ELF-1 (cell line): ENCODE measurements at regions not wholly inside any gene's neighbourhood (a gene's known extent, or its start where the extent isn't known, plus 50 kb on each side); places are given as distances from the start of the nearest gene placed in this dataset.
A peak's percentile ranks its signal among the peaks of the same experiment; 100 is the strongest.
"Not testable (repeated sequence)": the region's sequence is repeated elsewhere in the genome, so short reads cannot be mapped to it uniquely, and the experiment has no call there.

Experiments
- DNase-seq: peaks from one replicate; pipeline ENCODE4 v3.0.0-alpha.2; 2016; ENCODE audit warnings: low read depth, low spot score

DNA sequence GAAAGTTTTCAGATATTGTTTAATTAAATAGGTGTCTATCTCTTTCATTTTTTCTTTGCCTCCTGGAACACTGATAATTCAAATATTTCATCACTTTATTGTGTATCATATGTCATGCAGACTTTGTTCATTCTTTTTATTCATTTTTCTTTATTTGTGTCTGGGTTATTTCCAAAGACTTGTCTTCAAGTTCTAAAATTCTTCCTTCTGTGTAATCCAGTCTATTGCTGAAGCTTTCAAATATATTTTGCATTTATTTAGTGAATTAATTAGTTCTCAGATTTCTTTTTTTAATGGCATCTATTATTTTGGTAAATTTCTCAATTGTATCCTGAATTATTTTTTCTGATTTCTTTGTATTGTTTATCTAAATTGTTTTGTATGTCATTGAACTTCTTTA is 70.1 kb downstream of the ZNF330 start:
- DNase-seq: no peak

DNA sequence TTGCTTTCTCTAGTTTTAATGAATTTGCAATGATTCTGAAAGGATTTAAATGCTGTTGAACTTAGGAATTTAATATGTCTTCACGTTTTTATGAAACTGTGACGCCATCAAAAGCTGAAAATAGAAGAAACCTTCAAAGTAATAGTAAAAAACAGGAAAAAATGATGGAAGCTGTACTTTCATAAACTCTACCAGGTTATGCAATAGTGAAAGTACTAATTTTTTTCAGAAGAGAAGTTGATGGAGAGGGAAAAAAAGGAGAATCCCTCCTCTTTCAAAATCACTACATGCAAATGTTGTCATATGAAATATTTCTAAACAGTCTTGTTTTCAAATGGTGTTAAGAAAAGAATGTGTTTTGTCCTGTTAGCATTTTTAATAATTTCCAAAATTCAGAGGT is 73.6 kb downstream of the ZNF330 start:
- DNase-seq: no peak

DNA sequence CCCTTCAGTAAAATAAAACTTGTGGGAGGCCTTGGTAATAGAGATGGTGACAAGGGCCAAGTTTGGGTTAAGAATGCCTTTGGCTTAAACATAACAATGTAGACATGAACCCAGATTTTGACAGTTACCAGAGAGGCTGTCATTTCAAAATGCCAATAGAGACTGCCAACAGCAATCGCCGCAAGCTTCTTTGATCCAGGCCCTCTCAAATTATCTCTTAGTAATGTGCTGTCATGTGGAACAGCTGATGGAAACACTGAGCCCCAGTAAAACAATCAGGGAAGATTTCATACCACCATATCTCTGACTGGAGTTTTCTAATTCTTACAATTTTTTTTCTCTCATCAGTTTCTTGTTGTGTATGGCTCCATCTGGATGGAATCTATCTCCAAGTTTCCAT is 80.5 kb downstream of the ZNF330 start:
- no peak for DNase-seq

DNA sequence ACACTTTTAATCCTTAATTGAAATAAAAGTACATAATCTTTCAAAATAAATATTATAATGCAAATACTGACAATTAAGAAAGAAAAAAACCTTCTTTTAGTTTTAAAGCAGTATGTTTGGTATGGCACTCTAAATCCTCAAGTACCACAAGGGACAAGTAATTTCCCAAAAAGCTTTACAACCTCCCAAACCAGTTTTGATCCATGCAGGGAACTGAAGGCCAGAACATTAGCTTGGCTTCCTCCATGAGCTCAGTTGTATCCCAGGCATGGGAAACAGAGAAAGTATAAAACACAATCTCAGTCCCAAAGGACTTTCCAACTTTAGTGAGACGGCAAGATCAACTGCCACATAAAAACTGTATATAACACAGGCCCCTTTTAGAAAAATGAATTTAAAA is 82.2 kb downstream of the ZNF330 start:
- DNase-seq: no peak

DNA sequence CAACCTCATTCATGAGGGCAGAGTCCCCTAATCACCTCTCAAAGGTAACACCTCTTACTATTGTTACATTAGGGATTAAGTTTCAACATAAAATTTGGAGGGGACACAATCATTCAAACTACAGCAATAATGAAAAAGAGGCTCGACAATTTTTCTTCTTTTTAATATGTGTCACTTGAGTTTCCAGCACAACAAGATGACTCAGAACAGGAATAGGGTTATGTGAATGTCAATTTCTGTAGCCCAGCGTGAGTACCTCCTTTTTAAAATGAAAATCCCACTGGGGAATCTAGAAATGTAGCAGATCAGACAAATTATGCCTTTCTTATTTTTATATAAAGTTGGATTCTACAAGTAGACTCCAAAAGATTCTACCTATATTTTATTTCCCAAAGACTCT is 83.7 kb downstream of the ZNF330 start:
- DNase-seq: no peak

DNA sequence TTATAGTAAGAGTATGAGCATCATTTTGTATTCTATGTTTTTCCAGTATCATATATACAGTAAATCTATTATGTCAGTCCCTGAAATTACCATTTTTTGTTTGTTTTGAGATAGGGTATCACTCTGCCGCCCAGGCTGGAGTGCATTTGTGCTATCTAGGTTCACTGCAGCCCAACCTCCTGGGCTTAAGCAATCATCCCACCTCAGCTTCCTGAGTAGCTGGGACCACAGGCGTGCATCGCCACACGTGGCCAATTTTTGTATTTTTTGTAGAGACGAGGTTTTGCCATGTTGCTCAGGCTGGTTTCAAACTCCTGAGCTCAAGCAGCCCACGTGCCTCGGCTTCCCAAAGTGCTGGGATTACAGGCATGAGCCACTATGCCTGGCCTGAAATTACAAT is 85.6 kb downstream of the ZNF330 start:
- DNase-seq: no peak

DNA sequence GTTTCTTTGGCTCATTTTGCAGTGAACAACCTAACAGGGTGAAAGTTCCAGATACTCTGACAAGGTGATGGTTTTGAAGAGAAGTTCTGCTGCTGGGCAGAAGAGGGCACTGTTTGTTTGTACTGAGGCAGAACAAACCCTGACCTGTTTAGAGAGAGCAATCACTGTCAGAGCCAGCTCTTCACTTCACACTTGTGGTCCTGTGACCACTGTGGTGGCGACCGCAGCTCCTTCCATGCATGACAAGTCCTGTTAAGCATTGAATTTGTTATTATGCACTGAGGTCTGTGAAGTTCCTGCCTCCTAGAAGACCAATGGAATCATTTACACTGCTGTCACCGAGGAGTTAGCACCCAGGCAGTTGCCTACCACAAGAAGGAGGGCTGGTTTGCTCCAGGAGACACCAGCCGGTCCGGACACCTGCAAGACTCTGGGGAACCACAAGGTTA is 86.6 kb downstream of the ZNF330 start:
- DNase-seq: peak; percentile 67

DNA sequence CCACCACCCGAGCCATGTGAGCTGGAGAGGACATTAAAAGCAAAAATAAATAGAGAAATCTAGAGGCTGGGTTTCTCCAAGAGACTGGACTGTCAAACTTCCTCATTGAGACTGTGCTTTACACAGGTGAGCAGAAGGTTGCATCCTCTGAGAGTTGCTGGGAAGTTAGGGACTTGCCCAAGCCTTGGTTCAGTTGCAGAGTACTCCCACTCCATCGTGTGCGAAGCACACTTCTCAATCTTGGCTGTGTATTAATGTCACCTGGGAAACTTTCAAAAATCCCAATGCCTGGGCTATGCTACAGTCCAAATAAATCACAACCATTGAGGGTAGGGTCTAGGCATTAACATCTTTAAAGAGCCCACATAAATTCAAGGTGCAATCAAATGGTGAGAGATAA is 89.2 kb downstream of the ZNF330 start:
- DNase-seq: no peak

DNA sequence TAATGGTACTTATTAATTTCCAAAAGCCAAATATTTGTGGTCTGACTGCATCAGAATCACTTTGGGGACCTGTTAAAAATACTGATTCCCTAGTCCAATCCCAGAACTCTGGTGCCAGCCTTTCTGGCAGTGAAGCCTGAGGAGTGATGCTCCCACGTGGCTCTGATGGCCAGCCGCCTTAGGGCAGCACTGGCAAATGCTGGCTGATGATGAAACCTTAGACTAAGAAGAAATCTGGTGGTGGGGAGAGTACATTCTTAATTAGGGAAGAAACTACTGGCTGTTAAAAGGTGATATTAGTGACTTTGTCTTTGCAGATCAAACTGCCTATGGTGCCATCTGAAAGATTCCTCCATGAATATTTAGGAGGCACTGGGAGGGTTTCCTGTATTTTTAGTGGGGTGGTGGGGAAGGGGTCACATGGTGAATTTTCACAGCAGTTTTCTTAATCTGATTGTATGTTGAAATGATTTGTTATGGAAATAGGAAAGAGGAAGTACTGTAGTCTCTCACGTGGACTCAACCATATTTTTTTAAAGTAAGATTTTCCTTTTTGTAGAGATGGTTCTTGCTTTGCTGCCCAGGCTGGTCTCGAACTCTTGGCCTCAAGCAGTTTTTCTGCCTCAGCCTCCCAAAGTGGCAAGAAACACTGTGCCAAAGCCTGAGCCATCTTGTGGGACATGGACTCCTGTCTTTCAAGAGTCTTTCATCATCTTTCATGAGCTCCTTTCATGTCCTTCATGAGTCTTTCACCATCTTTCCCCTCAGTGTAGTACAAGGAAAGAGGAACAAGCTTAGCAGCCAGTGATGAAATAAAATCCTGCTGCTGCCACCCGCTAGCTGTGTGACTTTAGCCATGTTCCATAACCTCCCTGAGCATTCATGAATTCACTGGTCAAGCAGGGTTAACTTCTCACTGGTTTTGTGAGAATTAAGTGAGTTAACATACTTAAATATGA is 90.8 kb downstream of the ZNF330 start:
- DNase-seq: no peak

DNA sequence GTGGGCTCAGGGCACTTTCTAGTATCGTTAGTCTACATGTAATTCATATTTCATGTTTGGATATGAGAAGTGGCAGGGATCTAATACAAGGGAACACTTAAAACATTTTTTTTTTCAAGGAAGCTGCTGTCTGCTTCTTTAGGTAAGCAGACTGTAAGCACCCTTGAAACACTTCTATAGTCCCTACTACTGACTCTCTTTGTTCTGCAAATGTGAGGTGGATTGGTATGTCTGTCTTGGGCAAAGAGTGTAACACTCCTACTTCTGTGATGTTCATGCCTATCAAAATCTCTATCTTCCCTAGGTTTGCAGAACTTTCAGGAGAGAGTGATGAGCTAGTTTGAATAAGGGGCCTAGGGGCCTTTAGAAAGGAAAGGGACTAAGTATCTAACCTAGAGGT is 93.9 kb downstream of the ZNF330 start:
- DNase-seq: no peak

DNA sequence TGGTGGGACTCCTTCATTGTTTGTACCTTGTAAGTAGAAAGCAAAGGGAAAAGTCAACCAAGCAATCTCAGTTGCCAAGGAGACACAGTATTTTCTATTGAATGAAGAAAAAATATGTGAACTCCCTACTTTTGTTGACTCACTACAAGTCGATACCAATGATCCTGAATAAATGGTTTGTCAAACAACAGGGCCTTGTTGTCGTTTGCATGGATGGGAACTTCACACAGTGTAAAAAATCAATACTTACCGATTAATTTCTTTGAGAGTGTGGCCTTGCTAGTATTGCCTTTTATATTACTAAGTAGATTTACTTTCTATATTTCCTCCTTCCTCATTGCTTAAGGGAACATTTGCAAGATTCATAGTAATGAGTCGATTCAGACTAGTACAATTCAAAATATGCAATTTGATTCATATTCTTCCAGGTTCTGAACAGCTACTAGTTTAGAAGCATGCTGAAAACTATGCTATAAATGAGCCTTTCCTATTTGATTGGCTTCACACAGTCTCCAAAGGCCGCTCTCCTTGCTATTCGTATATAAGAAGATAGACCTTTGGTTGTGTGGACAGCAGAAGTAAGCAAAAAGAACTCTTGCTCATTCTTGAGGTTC is 108.0 kb downstream of the ZNF330 start:
- DNase-seq: no peak

DNA sequence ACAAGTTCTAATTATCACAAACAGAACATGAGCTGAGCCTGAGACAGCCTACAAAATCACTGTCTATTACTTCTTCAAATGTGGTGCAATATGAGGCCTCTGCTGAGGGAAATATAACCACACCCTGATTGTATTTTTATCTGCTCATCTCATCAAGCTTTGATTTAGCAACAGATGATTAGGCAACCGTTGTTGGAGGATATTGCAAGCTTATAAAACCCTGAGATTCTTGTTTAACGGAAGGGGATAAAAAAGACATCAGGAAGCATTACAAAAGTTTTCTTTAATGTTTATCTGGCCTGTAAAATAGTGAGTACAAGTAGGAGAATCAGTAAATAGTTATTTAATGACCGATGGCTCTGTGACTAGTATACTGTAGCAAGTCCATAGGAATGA is 108.5 kb downstream of the ZNF330 start:
- no peak for DNase-seq

DNA sequence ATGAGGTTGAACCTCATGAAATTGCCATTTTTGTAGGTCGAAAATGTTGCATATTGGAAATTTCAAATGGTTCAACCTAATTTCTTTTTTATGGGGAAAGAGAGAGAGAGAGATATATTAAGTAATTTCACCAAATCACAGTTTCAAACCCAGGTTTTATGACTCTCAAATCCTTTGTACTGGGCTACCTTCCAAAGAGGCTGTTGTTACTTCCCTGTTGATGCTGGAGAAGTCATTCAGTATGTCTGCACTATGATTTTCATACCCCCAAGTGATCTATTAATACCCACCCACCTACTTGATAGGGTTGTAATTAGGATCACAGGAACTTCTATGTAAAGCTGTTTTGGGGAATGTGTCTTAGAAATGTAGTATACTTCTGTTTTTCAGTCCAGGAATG is 109.9 kb downstream of the ZNF330 start:
- no peak for DNase-seq

DNA sequence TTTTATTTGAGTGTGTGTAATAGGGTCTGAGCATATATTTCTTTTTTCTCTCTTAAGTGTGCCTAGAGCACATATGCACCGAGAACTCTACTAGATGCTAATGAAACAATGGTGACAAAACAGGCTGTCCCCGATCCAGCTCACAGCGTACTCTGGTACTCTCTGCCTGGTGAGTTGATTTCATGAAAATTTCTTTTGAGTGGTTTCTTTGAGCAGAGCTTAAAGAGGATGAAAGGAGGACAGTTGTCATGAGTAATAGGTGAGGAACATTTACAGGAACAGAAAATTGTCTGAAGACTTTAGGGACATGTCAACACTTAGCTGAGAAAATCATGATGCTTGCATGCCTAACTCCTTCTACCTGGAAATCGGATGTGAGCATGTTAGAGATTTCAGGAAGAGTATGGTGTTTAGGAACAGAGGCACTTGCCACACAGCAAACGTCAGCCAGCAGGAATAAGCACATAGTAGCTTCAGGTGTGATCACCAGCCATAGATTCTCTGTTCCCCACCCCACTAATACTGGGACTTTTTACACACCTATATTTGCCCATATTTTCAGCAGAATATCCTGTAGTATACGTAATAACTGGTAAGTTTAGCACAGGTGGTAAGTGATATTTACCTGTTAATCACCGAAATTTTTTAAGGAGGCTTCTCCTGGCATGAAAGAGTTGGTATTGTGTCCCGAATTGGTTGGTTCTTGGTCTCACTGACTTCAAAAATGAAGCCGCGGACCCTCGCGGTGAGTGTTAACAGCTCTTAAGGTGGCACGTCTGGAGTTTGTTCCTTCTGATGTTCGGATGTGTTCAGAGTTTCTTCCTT is 111.1 kb downstream of the ZNF330 start:
- DNase-seq: no peak

DNA sequence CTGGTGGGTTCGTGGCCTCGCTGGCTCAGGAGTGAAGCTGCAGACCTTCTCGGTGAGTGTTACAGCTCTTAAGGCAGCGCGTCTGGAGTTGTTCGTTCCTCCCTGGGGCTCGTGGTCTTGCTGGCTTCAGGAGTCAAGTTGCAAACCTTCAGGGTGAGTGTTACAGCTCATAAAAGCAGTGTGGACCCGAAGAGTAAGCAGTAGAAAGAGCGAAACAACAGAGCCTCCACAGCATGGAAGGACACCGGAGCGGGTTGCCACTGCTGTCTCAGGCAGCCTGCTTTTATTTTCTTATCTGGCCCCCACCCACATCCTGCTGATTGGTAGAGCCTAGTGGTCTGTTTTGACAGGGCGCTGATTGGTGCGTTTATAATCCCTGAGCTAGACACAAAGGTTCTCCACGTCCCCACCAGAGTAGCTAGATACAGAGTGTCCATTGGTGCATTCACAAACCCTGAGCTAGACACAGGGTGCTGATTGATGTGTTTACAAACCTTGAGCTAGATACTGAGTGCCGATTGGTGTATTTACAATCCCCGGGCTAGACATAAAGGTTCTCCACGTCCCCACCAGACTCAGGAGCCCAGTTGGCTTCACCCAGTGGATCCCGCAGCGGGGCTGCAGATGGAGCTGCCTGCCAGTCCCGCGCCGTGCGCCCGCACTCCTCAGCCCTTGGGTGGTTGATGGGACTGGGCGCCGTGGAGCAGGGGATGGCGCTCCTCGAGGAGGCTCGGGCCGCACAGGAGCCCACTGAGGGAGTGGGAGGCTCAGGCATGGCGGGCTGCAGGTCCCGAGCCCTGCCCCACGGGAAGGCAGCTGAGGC is 111.9 kb downstream of the ZNF330 start:
- DNase-seq: peak; percentile 24

DNA sequence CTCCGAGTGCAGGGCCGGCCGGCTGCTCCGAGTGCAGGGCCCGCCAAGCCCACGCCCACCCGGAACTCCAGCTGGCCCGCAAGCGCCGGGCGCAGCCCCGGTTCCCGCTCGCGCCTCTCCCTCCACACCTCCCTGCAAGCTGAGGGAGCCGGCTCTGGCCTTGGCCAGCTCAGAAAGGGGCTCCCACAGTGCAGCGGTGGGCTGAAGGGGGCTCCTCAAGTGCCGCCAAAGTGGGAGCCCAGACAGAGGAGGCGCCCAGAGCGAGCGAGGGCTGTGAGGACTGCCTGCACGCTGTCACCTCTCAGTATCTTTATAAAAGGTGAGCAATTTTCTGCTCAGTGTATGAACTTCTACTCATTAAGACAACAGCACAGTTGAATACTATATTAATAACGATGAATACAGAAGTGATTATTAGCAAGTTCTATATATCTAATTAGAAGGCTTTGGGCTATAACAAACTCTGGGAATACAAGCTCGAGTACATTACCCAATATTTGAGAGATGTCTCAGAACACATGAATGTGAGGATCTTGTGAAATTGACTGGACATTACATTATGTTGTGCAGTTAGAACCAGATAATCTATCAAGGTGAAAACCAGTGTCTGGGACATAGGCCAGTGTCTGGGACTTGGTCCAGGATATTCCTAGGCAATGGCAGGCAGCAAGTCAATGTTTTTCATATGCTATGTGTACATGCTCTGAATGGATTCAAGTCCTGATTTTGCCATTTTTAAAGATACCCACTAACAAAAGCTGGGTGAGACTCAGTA is 112.9 kb downstream of the ZNF330 start:
- DNase-seq: not testable (repeated sequence)

DNA sequence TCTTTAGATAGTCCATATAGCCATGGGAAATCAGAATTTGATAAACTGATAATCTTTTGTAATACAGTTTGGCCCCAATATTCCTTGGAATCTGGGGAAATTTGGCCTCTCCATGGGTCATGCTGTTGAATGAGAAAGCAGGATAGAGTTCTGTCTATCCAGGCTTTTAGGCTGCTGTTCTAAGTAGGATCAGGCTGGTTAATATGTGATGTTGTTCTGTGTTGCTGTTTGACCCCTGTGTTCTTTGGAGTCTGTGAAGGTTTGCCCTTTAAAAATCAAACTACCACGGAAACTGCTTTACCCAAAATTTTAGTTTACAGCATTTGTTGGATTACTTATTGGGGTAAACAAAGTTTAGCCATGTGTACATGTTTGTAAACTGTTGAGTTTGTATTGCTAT is 114.5 kb downstream of the ZNF330 start:
- no peak for DNase-seq

DNA sequence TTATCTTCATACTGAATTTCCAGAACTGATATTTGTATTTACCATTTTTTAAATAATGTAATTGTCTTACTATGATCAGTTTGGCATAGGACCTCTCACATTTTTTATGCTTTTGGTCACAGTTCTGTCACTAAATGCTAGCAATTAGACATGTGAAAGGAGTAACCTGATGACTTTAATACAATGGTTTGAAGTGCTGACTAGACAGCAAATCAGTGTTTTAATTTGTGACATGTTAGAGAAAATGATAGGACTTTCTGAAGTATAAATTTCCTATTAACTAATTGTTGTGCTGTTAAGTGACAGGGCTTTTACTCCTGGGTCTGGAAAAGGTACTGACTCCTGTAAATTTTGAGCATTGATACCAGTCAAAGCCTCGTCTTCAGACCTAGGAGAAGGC is 117.5 kb downstream of the ZNF330 start:
- DNase-seq: no peak

DNA sequence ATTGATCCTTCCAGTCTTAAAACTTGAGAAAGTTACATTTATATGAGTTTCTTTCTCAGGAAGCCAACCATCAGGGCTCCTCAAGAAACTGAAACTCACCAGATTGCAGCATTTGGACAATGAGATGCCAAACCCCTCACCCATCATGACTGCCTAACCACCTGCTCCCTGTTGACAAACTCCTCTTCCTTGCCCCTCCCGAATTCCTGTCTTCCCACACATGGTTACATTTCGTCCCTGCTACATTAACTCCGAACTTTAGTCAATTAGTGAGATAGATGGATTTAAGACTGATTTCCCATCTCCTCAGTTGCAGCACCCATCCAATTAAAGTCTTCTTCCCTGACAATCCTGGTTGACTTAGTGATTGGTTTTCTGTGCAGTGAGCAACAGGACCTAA is 118.7 kb downstream of the ZNF330 start:
- DNase-seq: no peak

DNA sequence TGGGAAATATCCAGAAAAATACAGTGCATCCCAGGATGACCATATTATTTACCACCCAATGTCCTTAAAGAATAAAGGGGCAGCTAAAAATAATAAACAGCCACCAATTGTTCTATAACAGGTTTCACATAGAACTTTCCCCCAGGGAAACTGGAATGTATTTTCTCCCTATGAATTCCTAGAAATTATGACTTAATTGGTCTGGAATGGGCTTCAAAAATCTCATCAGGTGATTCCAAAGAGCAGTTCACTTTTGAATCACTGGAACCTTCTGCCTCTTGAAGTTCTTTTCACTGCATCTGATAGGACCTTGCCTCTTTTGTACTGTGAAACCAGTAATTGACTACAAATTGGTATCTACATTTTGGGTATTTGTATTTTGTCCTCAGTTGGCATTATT is 119.3 kb downstream of the ZNF330 start:
- no peak for DNase-seq

DNA sequence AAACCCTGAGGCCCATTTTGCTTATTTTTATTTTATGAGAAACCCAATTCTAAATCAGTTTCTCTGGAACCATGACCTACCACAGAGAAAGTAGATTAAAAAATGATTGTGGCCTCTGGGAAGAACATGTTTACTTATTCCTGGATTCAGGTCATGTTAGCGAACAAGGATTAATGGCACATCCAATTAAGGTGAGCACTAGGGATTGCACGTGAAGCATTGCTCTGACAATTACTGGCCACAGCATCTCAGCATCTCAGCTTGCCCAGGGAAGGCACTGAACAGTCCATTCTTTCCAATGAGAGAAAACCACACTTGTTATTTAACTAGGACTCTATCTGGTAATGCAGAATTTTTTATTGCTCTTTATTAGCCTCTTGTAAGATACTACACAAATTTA is 119.8 kb downstream of the ZNF330 start:
- DNase-seq: no peak
